HepG2 (cell line): ENCODE measurements at regions not wholly inside any gene's neighbourhood (a gene's known extent, or its start where the extent isn't known, plus 50 kb on each side); places are given as distances from the start of the nearest gene placed in this dataset.

Experiments
- HNRNPH1 ChIP-seq: fragments of 200-400 bp; formaldehyde crosslinking; optimal IDR thresholded peaks from 2 replicates; pipeline ENCODE3; 2017; ENCODE audit warnings: mild to moderate bottlenecking, low read depth, low read length
- MAFK ChIP-seq, 2 experiments: IDR thresholded peaks in 1 of 2; conservative IDR thresholded peaks in 1 of 2; 2 replicates each; pipeline ENCODE4 v1.6.1; 2011; ENCODE audit warnings: improper control_type of control experiment in 2 of 2, low read length in 2 of 2
- MEF2D ChIP-seq: sonication (generic); formaldehyde crosslinking; IDR thresholded peaks from 2 replicates; pipeline ENCODE4 v1.5.1; 2020; ENCODE audit warnings: mild to moderate bottlenecking, missing genetic modification reagents
- NPAS2 ChIP-seq: sonication (generic); formaldehyde crosslinking; IDR thresholded peaks from 2 replicates; pipeline ENCODE4 v1.8.0; 2022; ENCODE audit warnings: mild to moderate bottlenecking, missing genetic modification reagents, borderline replicate concordance
- PAXIP1 ChIP-seq: sonication (generic); formaldehyde crosslinking; conservative IDR thresholded peaks from 2 replicates; pipeline ENCODE4 v1.4.0; 2020; ENCODE audit warnings: mild to moderate bottlenecking, missing genetic modification reagents, moderate library complexity
- PHF20 ChIP-seq: sonication (generic); formaldehyde crosslinking; IDR thresholded peaks from 2 replicates; pipeline ENCODE4 v1.5.0; 2020; ENCODE audit warnings: mild to moderate bottlenecking, missing genetic modification reagents
- SCMH1 ChIP-seq: sonication (generic); formaldehyde crosslinking; IDR thresholded peaks from 2 replicates; pipeline ENCODE4 v1.9.0; 2021; ENCODE audit warnings: missing genetic modification reagents, mild to moderate bottlenecking, borderline replicate concordance
- SKIL ChIP-seq: sonication (generic); formaldehyde crosslinking; IDR thresholded peaks from 2 replicates; pipeline ENCODE4 v1.8.0; 2022; ENCODE audit warnings: missing genetic modification reagents, mild to moderate bottlenecking, moderate library complexity, borderline replicate concordance
- SP4 ChIP-seq: sonication (generic); formaldehyde crosslinking; IDR thresholded peaks from 2 replicates; pipeline ENCODE4 v1.8.1; 2023; ENCODE audit warnings: mild to moderate bottlenecking, missing genetic modification reagents
- TBL1XR1 ChIP-seq: fragments of 150-350 bp; IDR thresholded peaks from 2 replicates; pipeline ENCODE4 v1.6.1; 2014; ENCODE audit warnings: borderline replicate concordance, low read length; ENCODE audit not compliant: partially characterized antibody
- TIGD3 ChIP-seq: sonication (generic); formaldehyde crosslinking; IDR thresholded peaks from 2 replicates; pipeline ENCODE4 v1.5.1; 2020; ENCODE audit warnings: mild to moderate bottlenecking, missing genetic modification reagents, borderline replicate concordance
- TRAFD1 ChIP-seq: sonication (generic); formaldehyde crosslinking; IDR thresholded peaks from 2 replicates; pipeline ENCODE4 v1.5.1; 2020; ENCODE audit warnings: missing genetic modification reagents, mild to moderate bottlenecking, borderline replicate concordance
- ZBTB10 ChIP-seq: sonication (generic); formaldehyde crosslinking; IDR thresholded peaks from 2 replicates; pipeline ENCODE4 v1.4.0; 2020; ENCODE audit warnings: missing genetic modification reagents, borderline replicate concordance
- ZBTB7B ChIP-seq: sonication (generic); formaldehyde crosslinking; IDR thresholded peaks from 2 replicates; pipeline ENCODE4 v1.4.0; 2020; ENCODE audit warnings: missing genetic modification reagents
- ZNF253 ChIP-seq: sonication (generic); formaldehyde crosslinking; IDR thresholded peaks from 2 replicates; pipeline ENCODE4 v1.8.0; 2022; ENCODE audit warnings: mild to moderate bottlenecking, missing genetic modification reagents, borderline replicate concordance
- ZNF652 ChIP-seq: IDR thresholded peaks from 2 replicates; pipeline ENCODE4 v1.6.1; 2016; ENCODE audit warnings: low read depth, borderline replicate concordance

GRCh38 chr5:116864157-116864837 is 289.7 kb upstream of the SEMA6A start (continued):
- peak; percentile 88 for TF ChIP-seq PAXIP1 (CRISPR knock-in tag)
- TF ChIP-seq TRAFD1 (CRISPR knock-in tag): no peak; the same call in 1 of the 2 replicates
- no peak for TF ChIP-seq HNRNPH1
- TF ChIP-seq MAFK (conservative IDR thresholded peaks at IDR 0.05 in 1 of 2, IDR thresholded peaks at IDR 0.05 in 1 of 2; ENCODE audit: low read length in 2 of 2): no peak
- no peak for TF ChIP-seq SCMH1 (CRISPR knock-in tag)
- TF ChIP-seq SP4 (CRISPR knock-in tag): no peak
- TF ChIP-seq MEF2D (CRISPR knock-in tag): no peak
- no peak for TF ChIP-seq PHF20 (CRISPR knock-in tag)
- TF ChIP-seq SKIL: 0 out of 2 replicates have a peak, but pooled peaks have one; percentile 15
- TF ChIP-seq TIGD3 (CRISPR knock-in tag): no peak
- TF ChIP-seq ZNF652 (CRISPR knock-in tag): no peak
- peak; percentile 28; the same call in 1 of the 2 replicates for TF ChIP-seq ZBTB7B
- TF ChIP-seq ZBTB10 (CRISPR knock-in tag): no peak
- no peak for TF ChIP-seq NPAS2
- no peak for TF ChIP-seq ZNF253 (CRISPR knock-in tag)
- TF ChIP-seq TBL1XR1: peak; percentile 77
